Fibroblast of lung (primary cell): ENCODE measurements at regions not wholly inside any gene's neighbourhood (a gene's known extent, or its start where the extent isn't known, plus 50 kb on each side); places are given as distances from the start of the nearest gene placed in this dataset.

ENCODE experiments used
- DNase-seq, 2 donors: peaks; one replicate each; pipeline versions ENCODE4 v3.0.0 to v3.0.0-alpha.2; 2010; ENCODE audit warnings: low read depth in 2 of 2
- H2AFZ ChIP-seq: 2 replicates; pipeline ENCODE4 v1.5.1; 2012; ENCODE audit warnings: low read length, control low read depth, inconsistent platforms
- H3K27ac ChIP-seq: 2 replicates; pipeline ENCODE4 v1.5.1; 2011; ENCODE audit warnings: low read length, control low read depth; ENCODE audit not compliant: insufficient read depth
- H3K27me3 ChIP-seq: 2 replicates; pipeline ENCODE4 v1.5.1; 2011; ENCODE audit warnings: mild to moderate bottlenecking, low read length; ENCODE audit not compliant: control insufficient read depth, insufficient read depth
- H3K36me3 ChIP-seq: 2 replicates; pipeline ENCODE4 v1.5.1; 2011; ENCODE audit warnings: low read length; ENCODE audit not compliant: control insufficient read depth, insufficient read depth
- H3K4me1 ChIP-seq: 2 replicates; pipeline ENCODE4 v1.5.1; 2011; ENCODE audit warnings: low read length; ENCODE audit not compliant: control insufficient read depth, insufficient read depth; ENCODE audit errors: extremely low read depth
- H3K4me2 ChIP-seq: 2 replicates; pipeline ENCODE4 v1.5.1; 2011; ENCODE audit warnings: low read length, control low read depth; ENCODE audit not compliant: insufficient read depth; ENCODE audit errors: extremely low read depth
- H3K4me3 ChIP-seq, 4 experiments: fragments of 200-600 bp in 1 of 4; sonication (generic) in 1 of 4; replicated peaks in 1 of 4; 2 replicates each; pipeline ENCODE4 v1.5.1; 2011 to 2016; ENCODE audit warnings: low read length in 4 of 4, low read depth in 3 of 4, mild to moderate bottlenecking in 3 of 4, control low read depth in 2 of 4, inconsistent platforms in 1 of 4, mixed read lengths in 1 of 4; ENCODE audit not compliant: insufficient read depth in 1 of 4; ENCODE audit errors: control extremely low read depth in 1 of 4
- H3K79me2 ChIP-seq: 2 replicates; pipeline ENCODE4 v1.5.1; 2012; ENCODE audit warnings: mild to moderate bottlenecking, low read length, inconsistent platforms; ENCODE audit not compliant: control insufficient read depth, insufficient read depth
- H3K9ac ChIP-seq: 2 replicates; pipeline ENCODE4 v1.5.1; 2011; ENCODE audit warnings: mild to moderate bottlenecking, low read length, control low read depth; ENCODE audit not compliant: insufficient read depth
- H3K9me3 ChIP-seq: 2 replicates; pipeline ENCODE4 v1.5.1; 2012; ENCODE audit warnings: low read depth, low read length; ENCODE audit not compliant: control insufficient read depth, insufficient read depth
- H4K20me1 ChIP-seq: 2 replicates; pipeline ENCODE4 v1.5.1; 2011; ENCODE audit warnings: low read length; ENCODE audit not compliant: control insufficient read depth, insufficient read depth; ENCODE audit errors: extremely low read depth
- EZH2 ChIP-seq: IDR thresholded peaks from 2 replicates; pipeline ENCODE4 v1.5.1; 2012; ENCODE audit warnings: low read length, control low read depth, mild to moderate bottlenecking; ENCODE audit errors: missing control alignments
- TF ChIP-seq, protein P1 (sequence below), 2 donors: IDR thresholded peaks in 1 of 2; conservative IDR thresholded peaks in 1 of 2; 1 replicate in 1 of 2; 2 replicates in 1 of 2; pipeline ENCODE4 v1.5.1; 2011 to 2012; ENCODE audit warnings: low read length in 2 of 2, control low read depth in 1 of 2, inconsistent platforms in 1 of 2, low read depth in 1 of 2, mild to moderate bottlenecking in 1 of 2

GRCh38 chr9:106111039-106111730 lies 416.8 kb downstream of the TMEM38B start:
- no peak for TF ChIP-seq EZH2
- TF ChIP-seq, protein P1, sequence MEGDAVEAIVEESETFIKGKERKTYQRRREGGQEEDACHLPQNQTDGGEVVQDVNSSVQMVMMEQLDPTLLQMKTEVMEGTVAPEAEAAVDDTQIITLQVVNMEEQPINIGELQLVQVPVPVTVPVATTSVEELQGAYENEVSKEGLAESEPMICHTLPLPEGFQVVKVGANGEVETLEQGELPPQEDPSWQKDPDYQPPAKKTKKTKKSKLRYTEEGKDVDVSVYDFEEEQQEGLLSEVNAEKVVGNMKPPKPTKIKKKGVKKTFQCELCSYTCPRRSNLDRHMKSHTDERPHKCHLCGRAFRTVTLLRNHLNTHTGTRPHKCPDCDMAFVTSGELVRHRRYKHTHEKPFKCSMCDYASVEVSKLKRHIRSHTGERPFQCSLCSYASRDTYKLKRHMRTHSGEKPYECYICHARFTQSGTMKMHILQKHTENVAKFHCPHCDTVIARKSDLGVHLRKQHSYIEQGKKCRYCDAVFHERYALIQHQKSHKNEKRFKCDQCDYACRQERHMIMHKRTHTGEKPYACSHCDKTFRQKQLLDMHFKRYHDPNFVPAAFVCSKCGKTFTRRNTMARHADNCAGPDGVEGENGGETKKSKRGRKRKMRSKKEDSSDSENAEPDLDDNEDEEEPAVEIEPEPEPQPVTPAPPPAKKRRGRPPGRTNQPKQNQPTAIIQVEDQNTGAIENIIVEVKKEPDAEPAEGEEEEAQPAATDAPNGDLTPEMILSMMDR (conservative IDR thresholded peaks at IDR 0.05 in 1 of 2, IDR thresholded peaks at IDR 0.05 in 1 of 2; ENCODE audit: low read depth in 1 of 2, low read length in 2 of 2) = no peak
- Histone ChIP-seq H3K27ac (no peak overlapping the region), H2AFZ (no peak overlapping the region), H3K4me1 (no peaks in the 10 kb centered on the region), H3K36me3 (no peaks in the 10 kb centered on the region), H3K9ac (no peak overlapping the region), H3K4me3 (no peak overlapping the region), H3K9me3 (no peaks in the 10 kb centered on the region), H3K27me3 (no peaks in the 10 kb centered on the region), H3K4me2 (no peak overlapping the region), H3K79me2 (no peaks in the 10 kb centered on the region), H4K20me1 (no peaks in the 10 kb centered on the region)
- DNase-seq = no peak

DNA sequence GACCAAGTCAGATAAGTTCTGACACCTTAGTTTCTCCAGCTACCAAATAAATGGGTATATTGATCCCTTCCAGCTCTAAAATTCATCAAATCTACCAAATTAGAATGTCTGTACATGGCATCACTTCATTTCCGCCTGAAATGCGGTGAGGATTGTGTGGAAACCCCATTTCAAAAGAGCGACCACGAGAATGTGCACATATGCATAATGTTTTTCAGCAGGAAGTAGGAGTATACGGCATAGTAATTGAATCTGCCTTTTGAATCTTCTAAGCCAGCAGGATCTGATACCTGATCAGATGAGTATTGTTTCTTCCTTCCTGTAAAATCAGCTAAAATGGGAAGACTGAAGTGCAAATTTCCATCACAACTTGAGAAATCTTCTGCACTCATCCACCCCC lies 418.6 kb downstream of the TMEM38B start:
- Histone ChIP-seq H3K27me3 (no peaks in the 10 kb centered on the region), H3K4me3 (no peak overlapping the region), H3K27ac (no peak overlapping the region), H3K4me2 (no peak overlapping the region), H3K79me2 (no peaks in the 10 kb centered on the region), H3K9me3 (no peaks in the 10 kb centered on the region), H3K4me1 (no peaks in the 10 kb centered on the region), H3K9ac (no peak overlapping the region), H3K36me3 (no peaks in the 10 kb centered on the region), H4K20me1 (no peaks in the 10 kb centered on the region), H2AFZ (no peak overlapping the region)
- DNase-seq = no peak
- no peak for TF ChIP-seq EZH2

DNA sequence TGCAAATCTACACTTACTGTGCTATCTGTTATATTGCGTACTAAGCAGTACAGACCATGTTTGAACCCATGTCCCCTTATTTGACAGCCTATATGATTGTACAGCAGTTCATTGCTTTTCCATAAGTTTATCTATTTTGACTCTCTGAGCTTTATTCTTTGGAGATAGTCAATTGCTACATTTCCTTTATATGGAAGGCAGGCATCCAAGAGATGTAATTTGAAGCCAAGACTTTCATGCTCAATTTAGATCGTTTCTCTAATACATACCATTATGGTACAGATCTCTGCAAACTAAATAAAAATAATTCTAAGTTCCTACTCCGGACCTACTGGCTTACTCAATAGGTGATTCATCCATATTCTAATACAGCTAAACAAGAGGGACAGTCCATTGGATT lies 424.8 kb downstream of the TMEM38B start:
- Histone ChIP-seq H3K27me3 (no peaks in the 10 kb centered on the region), H3K36me3 (no peaks in the 10 kb centered on the region), H3K27ac (no peak overlapping the region), H4K20me1 (no peaks in the 10 kb centered on the region), H3K4me3 (no peak overlapping the region), H3K79me2 (no peaks in the 10 kb centered on the region), H3K9me3 (no peaks in the 10 kb centered on the region), H3K4me2 (no peak overlapping the region), H3K4me1 (no peaks in the 10 kb centered on the region), H2AFZ (no peak overlapping the region), H3K9ac (no peak overlapping the region)
- DNase-seq = no peak
- TF ChIP-seq EZH2 = no peak
- TF ChIP-seq, protein P1 (conservative IDR thresholded peaks at IDR 0.05 in 1 of 2, IDR thresholded peaks at IDR 0.05 in 1 of 2; ENCODE audit: low read depth in 1 of 2, low read length in 2 of 2) = no peak
